DMS153 (cell line): ENCODE measurements at regions not wholly inside any gene's neighbourhood (a gene's known extent, or its start where the extent isn't known, plus 50 kb on each side); places are given as distances from the start of the nearest gene placed in this dataset.

ENCODE experiments used
- DNase-seq: peaks from one replicate; lab custom pipeline; 2025; lab: John Stamatoyannopoulos, UW

GRCh38 chr2:42931818-42932195, 139.4 kb upstream of the HAAO start:
- no peak for DNase-seq

GRCh38 chr2:42931146-42931817, 138.9 kb upstream of the HAAO start:
- DNase-seq, result no peak

DNA sequence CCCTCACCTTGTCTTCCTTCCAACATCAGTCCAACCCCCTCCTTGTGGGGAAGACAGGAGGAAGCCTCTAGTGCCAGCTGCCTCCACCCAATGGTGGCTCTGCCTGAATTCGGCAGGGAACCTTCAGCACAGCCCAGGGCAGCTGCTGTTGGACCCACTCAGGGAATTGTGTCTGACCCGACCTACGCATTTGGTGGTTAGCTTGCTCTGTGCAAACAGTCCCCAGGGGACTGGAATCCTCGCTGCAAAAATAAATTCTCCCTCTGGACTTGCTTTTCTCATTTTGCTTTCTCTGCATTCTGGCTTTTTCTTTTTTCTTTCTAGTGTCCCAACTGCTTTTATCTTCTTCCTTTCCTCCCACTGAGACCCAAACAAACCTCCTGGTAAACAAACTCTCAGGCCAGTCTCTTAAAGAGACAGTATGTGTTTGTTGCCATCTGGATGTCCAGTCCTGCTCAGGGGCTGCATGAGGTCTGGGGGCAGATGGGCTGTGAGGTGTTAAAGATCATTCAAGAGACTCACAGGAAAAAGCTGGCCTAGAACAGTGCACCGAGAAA, 137.7 kb upstream of the HAAO start:
- DNase-seq, result no peak

GRCh38 chr2:42929546-42930024, 137.2 kb upstream of the HAAO start:
- DNase-seq, result no peak

- no peak for DNase-seq
Measured at GRCh38 chr2:42928692-42929545, 136.5 kb upstream of the HAAO start.

DNA sequence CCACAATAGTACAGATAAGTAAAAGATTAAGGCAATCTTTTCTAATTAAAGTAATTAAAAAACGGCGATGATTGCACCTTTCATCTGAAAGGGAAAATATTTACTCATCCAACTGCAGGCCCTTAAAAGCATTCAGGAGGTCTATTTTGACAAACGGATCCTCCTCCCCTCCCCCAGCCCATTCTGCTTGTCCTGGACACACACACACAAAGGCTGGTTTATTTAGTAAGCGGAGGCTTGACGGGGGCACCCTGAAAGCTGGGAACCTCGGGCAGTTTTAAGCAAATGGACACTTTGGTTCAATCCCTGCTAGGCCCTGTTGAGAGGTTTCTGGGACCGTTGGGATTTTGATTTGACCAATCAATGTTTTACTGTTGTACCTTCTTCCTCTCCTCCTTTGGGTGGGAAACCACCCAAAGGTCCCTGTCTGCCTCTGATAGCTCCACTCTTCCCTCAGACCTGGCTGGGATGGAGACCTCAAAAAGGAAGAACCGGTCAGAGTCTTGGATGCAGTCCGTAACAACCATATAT, 135.8 kb upstream of the HAAO start:
- DNase-seq, result peak; percentile 52

DNA sequence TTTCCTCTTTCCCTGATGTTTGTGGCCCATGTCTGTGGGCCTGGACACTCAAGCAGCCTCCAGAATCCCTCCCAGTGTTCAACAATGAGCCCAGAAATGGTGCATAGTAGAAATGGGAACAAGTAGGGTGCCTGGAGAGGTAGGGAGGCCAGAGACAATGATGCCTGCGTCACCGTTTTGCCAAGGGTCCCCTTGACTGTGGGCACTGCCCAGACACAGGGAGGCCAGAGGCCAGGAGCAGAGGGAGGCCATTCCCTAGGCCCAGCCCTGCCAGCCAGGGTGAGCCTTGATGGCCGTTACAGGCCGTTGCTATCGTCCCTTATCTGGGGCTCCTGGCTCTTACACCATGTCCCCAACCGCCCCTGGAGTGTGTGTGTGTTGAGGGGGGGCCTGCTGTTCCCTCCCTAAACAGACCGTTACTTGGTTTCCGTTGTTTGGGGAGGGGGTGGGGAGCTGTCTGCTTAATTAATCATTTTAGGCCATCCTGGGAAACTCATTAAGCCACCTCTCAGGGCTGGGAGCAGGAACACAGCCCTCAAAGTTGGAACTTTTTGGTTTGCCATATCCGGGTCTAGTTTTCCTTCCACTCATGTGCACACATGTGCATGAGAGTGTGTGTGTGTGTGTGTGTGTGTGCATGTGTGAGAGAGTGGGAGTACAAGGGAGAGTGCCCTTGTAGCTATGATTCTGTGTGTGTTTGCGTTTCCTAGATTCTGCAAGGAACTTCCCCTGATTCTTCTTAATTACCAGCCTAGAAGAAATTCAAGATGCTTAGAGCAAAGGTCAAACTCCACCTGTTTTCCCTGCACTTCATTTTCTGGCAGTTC, 135.2 kb upstream of the HAAO start:
- DNase-seq, result no peak

- peak; percentile 77 for DNase-seq
Measured at GRCh38 chr2:42926434-42927333, 134.3 kb upstream of the HAAO start.

GRCh38 chr2:42925742-42926433, 133.5 kb upstream of the HAAO start:
- no peak for DNase-seq

GRCh38 chr2:42924418-42924886, 132.1 kb upstream of the HAAO start:
- no peak for DNase-seq

- DNase-seq, result no peak
Measured at GRCh38 chr2:42923580-42924417, 131.4 kb upstream of the HAAO start.

GRCh38 chr2:42922790-42923579, 130.6 kb upstream of the HAAO start:
- DNase-seq, result no peak

GRCh38 chr2:42922293-42922692, 129.9 kb upstream of the HAAO start:
- DNase-seq, result no peak

DNA sequence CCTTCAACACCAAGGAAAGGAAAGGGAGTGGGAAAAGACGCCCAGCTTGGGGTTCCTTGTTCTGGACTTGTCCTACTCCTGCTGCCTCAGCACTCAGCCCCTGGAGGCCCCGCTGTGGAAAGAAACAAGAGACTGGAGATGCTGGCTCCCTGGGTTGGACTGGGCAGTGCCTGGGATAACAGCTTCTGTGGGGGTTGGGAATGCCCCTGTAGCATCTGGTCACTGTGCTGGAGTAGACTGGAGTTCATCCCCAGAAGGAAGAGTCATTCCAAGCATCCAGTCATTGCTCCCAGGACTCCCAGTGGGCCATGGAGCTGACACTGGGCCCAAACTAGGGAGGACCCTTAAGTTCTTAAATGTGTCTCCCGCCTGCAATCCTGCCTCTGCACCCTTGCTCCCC, 129.3 kb upstream of the HAAO start:
- DNase-seq, result no peak

DNA sequence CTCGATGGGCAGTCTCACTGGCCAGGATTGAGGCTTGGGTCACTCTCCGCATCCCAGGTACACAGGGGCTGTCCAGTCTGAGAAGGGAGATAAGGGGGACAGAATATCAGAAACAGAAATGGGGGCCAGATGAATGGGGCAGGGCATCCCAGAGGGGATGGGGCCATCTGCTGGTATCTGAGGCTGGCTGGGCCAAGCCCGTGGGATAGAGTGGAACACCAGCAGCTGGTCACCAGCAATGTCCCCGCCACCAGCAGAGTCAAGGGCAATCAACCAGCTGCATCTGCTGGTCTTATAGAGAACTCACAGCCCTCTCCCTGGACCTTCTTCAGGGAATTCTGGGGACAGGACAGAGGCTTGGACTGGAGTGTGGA, 128.8 kb upstream of the HAAO start:
- DNase-seq, result no peak

- DNase-seq, result no peak
Measured at GRCh38 chr2:42920446-42921146, 128.2 kb upstream of the HAAO start.

DNA sequence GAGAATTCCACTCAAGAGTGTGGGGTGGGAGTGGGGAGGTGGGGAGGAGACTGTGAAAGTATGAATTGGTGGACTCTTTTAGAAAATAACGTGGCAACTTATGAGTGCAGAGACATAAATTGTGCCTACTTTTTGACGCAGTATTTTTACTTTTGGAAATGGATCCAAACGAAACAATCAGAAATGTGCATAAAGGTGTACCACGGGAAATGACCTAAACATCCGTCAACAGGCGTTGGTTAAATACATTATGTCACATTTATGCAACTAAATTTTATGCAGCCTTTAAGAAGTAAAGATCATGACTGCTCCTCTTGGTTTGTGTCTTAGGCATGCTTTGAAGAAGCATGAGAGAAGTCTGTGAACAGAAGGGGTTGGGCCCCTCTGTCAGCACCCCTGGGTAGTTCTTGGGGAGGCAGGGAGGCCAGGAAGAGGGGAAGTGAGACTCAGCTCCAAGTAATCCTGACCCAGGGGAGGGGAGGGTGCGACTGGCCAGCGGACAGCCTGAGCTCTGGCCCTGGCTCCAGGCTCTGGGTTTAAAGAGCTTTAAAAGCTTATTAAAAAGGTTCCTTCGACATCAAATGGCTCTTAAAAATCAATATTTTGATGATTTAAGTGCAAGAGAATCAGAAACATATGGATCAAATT, 126.4 kb upstream of the HAAO start:
- no peak for DNase-seq
